ENCODE measurements at regions not wholly inside any gene's neighbourhood (a gene's known extent, or its start where the extent isn't known, plus 50 kb on each side); places are given as distances from the start of the nearest gene placed in this dataset.

DNA sequence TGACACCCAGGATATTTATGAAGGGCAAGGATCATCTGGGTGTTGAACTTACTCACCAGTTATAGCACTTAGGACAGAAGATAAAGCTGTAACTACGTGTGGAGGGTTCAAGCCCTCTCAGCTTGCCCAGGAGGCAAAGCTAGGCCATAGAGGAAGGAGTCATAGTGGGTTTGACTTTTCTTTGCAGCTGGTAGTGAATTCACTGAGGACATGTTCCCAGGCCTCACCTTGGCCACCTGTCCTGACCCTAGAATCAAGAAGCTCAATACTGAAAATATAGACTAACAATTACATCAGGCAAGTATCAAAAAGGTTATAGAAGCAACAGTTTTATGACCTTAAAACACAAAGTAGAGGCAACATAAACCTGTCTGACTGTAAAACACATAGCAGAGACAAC is 1207.7 kb downstream of the SLITRK1 start:
- TF ChIP-seq, protein P1, sequence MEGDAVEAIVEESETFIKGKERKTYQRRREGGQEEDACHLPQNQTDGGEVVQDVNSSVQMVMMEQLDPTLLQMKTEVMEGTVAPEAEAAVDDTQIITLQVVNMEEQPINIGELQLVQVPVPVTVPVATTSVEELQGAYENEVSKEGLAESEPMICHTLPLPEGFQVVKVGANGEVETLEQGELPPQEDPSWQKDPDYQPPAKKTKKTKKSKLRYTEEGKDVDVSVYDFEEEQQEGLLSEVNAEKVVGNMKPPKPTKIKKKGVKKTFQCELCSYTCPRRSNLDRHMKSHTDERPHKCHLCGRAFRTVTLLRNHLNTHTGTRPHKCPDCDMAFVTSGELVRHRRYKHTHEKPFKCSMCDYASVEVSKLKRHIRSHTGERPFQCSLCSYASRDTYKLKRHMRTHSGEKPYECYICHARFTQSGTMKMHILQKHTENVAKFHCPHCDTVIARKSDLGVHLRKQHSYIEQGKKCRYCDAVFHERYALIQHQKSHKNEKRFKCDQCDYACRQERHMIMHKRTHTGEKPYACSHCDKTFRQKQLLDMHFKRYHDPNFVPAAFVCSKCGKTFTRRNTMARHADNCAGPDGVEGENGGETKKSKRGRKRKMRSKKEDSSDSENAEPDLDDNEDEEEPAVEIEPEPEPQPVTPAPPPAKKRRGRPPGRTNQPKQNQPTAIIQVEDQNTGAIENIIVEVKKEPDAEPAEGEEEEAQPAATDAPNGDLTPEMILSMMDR (IDR thresholded peaks at IDR 0.05; ENCODE audit: low read depth, low read length): no peak
- no peak overlapping the region for H3K4me3 ChIP-seq (ENCODE audit: low read depth, low read length)

DNA sequence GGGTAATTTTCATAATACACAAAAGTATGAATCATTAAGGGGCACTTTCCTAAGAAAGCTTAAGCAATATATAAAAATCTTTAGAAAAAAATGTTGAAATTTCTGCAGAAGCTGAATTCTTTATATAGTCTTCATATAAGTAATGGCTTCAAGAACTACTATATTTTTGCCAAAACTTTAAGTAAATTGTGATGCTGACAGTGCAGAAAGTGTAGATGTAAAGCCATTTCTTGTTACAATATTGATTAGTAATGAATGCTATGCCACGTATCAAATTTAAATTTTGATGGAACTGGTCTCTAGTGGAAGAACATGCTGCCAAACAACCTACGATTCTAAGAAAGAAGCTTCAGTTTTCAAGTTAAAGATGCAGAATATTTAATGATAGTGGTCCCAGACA is 1210.0 kb downstream of the SLITRK1 start:
- TF ChIP-seq, protein P1 (IDR thresholded peaks at IDR 0.05; ENCODE audit: low read depth, low read length): no peak

DNA sequence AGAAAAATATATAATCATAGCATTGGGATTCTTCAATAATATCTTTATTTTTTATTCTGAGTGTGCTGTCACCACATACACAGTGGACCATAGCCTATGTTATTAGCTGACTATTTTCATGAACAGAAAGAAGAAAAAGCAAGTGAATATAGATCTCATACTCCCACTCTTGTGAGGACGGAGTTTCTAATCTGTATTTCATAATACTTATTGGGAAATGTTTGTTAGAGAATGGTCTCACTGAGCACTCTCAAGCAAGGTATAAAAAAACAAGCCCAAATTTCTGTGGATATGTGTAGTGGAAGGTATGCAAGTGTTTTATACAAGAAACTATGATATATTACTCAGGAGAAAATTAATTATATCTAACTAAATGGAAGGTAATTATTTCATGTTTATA is 1218.1 kb downstream of the SLITRK1 start:
- H3K4me3 ChIP-seq (ENCODE audit: low read depth, low read length): no peak overlapping the region
- TF ChIP-seq, protein P1 (IDR thresholded peaks at IDR 0.05; ENCODE audit: low read depth, low read length): no peak

More for the DNA sequence above, 1210.0 kb downstream of the SLITRK1 start:
- no peak overlapping the region for H3K4me3 ChIP-seq (ENCODE audit: low read depth, low read length)

DNA sequence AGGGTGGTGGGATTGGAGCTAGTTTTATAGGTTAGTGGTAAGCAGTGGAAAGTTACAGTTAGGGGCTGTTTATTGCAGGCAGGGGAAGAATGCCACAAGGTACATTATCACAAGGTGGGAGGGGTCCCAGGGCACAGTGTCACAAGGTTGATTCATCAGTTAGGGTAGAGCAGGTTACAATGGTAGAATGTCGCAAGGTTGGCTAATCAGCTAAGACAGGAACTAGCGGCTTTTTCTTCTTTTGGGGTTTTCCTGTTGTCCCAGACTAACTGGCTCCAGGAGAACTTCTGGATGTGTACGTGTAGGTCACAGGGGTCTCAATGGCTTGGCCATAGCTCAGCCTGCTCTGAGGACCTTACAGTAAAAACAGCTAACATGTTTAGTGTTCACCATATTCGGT is 1221.1 kb downstream of the SLITRK1 start:
- TF ChIP-seq, protein P1 (IDR thresholded peaks at IDR 0.05; ENCODE audit: low read depth, low read length): no peak
- H3K4me3 ChIP-seq (ENCODE audit: low read depth, low read length): no peak overlapping the region

DNA sequence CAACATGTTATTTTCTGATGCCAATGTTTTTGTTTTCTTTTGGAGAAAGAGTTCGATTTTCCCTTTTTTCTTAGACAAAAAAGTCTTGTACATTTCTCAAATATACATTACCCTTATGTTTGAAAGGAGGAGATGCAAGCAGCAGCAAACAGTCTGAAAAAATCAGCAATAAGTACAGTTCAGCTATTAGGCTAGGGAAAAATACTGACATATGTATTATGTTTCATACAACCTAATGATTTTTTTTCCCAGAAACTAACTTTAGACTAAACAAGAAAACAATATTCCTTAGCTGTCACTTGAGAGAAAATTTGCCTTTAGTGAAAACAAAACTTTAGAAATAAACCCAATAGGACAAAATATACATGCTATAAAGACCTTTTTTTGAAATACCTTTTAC is 1223.5 kb downstream of the SLITRK1 start:
- H3K4me3 ChIP-seq (ENCODE audit: low read depth, low read length): no peak overlapping the region
- TF ChIP-seq, protein P1 (IDR thresholded peaks at IDR 0.05; ENCODE audit: low read depth, low read length): no peak

DNA sequence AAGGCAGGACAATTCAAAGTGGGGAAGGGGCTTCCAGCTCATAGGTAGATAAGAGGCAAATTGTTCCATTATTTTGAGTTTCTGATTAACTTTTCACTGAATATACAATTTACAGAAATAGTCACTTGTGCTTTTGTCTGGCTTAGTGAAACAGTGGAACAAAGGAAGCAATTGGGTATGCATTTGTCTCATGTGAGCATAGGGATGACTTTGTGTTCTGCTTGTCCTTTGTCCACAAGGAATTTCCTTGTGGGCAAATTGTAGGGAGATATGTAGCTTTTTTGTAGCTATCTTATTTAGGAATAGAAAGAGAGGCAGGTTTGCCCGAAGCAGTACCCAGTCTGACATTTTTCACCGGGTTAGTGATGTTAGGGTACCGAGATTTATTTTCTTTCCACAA is 1224.8 kb downstream of the SLITRK1 start:
- TF ChIP-seq, protein P1 (IDR thresholded peaks at IDR 0.05; ENCODE audit: low read depth, low read length): no peak
- no peak overlapping the region for H3K4me3 ChIP-seq (ENCODE audit: low read depth, low read length)

DNA sequence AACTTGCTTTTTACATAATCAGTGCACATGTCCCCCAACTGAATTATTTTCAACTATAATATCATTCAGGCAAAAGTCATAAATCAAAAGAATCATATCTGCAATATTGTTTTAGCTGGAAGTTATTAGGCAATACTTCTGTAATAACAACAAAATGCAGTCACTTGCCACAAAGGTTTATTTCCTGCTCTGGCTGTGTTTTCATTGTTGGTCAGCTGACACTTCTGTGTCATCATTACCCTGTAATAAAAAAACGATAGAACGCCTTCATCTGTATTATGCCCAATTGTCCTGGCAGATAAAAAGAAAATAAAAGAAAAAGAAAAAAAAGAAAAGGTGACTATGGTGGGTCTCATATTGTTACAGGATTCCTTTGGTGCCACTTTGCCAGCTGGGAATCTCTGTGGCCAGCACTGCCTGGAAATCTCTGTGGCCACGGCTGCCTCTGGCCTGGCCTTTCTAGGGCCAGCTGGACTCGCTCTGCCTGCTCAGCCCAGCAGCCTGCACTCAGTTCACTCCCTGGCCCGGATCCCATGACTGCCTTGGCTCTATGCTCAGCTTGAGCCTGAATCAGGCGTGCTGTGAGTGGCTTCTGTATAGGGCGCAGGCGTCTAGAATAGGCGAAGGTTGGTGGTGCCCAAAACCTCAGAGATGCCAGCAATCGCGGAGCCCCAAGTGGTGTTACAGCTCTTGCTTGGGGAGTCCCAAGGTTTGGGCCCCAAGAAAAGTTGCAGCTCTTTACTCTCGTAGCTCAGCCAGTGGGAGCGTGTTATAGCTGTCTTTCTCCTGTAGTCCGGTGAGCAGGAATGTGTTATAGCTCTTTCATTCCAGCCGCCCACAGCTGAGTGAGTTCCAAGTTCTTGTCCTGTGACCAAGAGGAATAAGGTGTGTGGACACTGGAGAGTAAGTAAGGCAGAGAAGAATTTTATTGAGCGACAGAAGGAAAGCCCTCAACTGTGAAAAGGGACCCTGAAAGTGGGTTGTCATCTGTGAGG is 1227.1 kb downstream of the SLITRK1 start:
- TF ChIP-seq, protein P1 (IDR thresholded peaks at IDR 0.05; ENCODE audit: low read depth, low read length): no peak
- H3K4me3 ChIP-seq (ENCODE audit: low read depth, low read length): peak overlapping the region; percentile 35

Data from WI38 (cell line).